ENCODE measurements at regions not wholly inside any gene's neighbourhood (a gene's known extent, or its start where the extent isn't known, plus 50 kb on each side); places are given as distances from the start of the nearest gene placed in this dataset.

DNA sequence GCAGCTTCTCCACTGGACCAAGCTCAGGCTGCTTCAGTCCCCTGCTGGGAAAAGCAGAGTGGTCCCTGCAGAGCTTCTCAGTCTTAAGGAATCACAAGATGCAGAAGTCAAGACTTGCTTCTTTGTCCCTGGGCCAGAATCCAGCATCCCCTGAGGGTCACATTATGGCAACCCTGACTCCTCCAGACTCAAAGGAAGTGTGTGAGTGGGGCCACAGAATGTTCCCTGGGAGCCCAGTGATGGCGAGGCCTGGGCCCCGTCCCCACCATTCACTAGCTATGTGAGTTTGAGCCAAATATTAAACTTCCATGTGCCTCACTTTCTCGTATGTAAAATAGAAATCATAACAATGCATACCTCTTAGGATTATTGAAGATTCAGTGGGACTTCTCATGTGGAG, 122.2 kb upstream of the NCAM1 start:
- Histone ChIP-seq H3K4me3 (ENCODE audit: low read depth, low read length) (no peak overlapping the region), H3K27me3 (ENCODE audit: control insufficient read depth, insufficient read depth, low read length) (no peaks in the 10 kb centered on the region), H3K36me3 (ENCODE audit: control insufficient read depth, insufficient read depth, low read length) (no peaks in the 10 kb centered on the region)
- no peak for DNase-seq (ENCODE audit: low read depth)
- TF ChIP-seq, protein P1, sequence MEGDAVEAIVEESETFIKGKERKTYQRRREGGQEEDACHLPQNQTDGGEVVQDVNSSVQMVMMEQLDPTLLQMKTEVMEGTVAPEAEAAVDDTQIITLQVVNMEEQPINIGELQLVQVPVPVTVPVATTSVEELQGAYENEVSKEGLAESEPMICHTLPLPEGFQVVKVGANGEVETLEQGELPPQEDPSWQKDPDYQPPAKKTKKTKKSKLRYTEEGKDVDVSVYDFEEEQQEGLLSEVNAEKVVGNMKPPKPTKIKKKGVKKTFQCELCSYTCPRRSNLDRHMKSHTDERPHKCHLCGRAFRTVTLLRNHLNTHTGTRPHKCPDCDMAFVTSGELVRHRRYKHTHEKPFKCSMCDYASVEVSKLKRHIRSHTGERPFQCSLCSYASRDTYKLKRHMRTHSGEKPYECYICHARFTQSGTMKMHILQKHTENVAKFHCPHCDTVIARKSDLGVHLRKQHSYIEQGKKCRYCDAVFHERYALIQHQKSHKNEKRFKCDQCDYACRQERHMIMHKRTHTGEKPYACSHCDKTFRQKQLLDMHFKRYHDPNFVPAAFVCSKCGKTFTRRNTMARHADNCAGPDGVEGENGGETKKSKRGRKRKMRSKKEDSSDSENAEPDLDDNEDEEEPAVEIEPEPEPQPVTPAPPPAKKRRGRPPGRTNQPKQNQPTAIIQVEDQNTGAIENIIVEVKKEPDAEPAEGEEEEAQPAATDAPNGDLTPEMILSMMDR (IDR thresholded peaks at IDR 0.05; ENCODE audit: insufficient read depth, low read length, poor library complexity, severe bottlenecking) = no peak

DNA sequence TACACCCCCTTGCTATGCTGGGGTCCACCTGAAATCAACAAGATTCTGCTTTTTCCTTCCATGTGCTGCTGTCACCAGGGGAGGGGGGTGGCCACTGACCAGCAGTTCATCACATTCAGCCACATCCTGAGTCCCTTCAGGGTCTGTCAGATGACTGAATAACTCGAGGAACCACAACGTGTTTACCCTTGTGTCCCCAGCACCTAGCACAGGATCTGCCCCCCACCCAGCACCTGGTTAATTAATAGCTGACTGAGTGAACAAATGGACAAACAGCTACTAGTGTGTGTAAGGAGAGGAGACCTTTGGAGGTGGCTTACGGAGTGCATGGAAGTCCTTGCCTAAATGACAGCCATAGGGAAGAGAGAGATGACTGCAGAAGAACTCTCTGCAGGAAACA, 119.5 kb upstream of the NCAM1 start:
- no peak for DNase-seq (ENCODE audit: low read depth)
- H3K36me3 ChIP-seq (ENCODE audit: control insufficient read depth, insufficient read depth, low read length) = no peaks in the 10 kb centered on the region
- H3K27me3 ChIP-seq (ENCODE audit: control insufficient read depth, insufficient read depth, low read length) = no peaks in the 10 kb centered on the region
- TF ChIP-seq, protein P1 (IDR thresholded peaks at IDR 0.05; ENCODE audit: insufficient read depth, low read length, poor library complexity, severe bottlenecking) = no peak
- no peak overlapping the region for H3K4me3 ChIP-seq (ENCODE audit: low read depth, low read length)

DNA sequence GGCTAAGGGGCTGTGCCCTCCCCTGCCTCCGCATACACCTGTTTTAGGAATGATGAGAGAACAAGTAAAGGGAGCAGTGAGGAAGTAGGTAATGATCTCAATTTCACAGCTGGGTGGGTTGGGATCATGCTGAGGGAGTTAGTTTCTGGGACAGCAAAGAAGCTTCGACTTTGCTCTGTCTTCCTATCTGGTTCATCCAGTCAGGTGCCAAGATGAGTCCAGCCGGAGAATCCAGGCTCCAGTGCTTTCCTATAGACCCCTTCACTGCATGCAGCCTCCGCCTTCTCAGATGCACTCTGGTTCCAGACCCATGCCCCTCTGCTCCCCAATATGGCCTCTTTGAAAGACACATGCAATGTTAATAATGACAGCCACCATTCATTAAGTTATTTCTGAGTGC, 119.1 kb upstream of the NCAM1 start:
- DNase-seq (ENCODE audit: low read depth) = no peak
- no peaks in the 10 kb centered on the region for H3K27me3 ChIP-seq (ENCODE audit: control insufficient read depth, insufficient read depth, low read length)
- H3K4me3 ChIP-seq (ENCODE audit: low read depth, low read length) = no peak overlapping the region
- H3K36me3 ChIP-seq (ENCODE audit: control insufficient read depth, insufficient read depth, low read length) = no peaks in the 10 kb centered on the region
- TF ChIP-seq, protein P1 (IDR thresholded peaks at IDR 0.05; ENCODE audit: insufficient read depth, low read length, poor library complexity, severe bottlenecking) = no peak

DNA sequence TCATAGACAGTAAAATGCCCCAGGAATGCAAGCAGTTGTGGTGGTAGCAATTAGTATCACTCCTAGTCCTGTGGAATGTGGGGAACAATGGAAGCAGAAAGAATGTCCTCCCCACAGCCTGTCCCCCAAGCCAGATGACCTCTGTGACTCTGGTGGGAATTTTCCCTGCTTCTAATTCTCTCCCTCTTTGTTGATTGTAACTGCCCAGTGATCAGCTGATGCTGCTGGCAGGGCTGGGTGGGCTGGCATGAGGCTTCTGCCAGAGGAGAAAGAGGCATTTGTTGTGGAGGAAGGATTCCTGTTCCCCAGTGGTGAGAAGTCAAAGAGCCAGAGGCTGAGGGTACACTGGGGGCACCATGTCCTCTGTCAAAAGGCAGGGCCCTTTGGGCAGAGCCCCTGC, 116.7 kb upstream of the NCAM1 start:
- no peak for DNase-seq (ENCODE audit: low read depth)
- no peak overlapping the region for H3K4me3 ChIP-seq (ENCODE audit: low read depth, low read length)
- H3K36me3 ChIP-seq (ENCODE audit: control insufficient read depth, insufficient read depth, low read length) = no peaks in the 10 kb centered on the region
- no peaks in the 10 kb centered on the region for H3K27me3 ChIP-seq (ENCODE audit: control insufficient read depth, insufficient read depth, low read length)
- TF ChIP-seq, protein P1 (IDR thresholded peaks at IDR 0.05; ENCODE audit: insufficient read depth, low read length, poor library complexity, severe bottlenecking) = no peak

DNA sequence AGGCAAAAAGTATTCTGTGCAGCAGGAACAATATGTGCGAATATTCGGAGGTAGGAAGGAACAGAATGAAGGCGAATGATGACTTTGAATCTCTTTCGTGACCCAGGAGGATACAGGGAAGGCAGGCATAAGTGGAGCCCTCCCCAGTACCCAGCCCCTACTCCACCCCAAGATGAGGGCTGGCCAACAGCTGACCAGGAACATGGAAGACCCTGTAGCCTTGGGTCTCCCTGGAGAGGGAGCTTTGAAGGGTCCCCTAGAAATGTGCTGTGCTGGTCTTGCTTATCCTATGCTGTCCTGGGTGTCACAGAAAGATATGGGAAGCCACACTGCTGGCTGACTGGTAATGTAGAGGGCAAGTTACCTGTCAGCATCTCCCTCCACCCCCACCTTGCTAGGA, 113.7 kb upstream of the NCAM1 start:
- DNase-seq (ENCODE audit: low read depth) = no peak
- TF ChIP-seq, protein P1 (IDR thresholded peaks at IDR 0.05; ENCODE audit: insufficient read depth, low read length, poor library complexity, severe bottlenecking) = no peak
- no peaks in the 10 kb centered on the region for H3K36me3 ChIP-seq (ENCODE audit: control insufficient read depth, insufficient read depth, low read length)
- H3K4me3 ChIP-seq (ENCODE audit: low read depth, low read length) = no peak overlapping the region
- no peaks in the 10 kb centered on the region for H3K27me3 ChIP-seq (ENCODE audit: control insufficient read depth, insufficient read depth, low read length)

DNA sequence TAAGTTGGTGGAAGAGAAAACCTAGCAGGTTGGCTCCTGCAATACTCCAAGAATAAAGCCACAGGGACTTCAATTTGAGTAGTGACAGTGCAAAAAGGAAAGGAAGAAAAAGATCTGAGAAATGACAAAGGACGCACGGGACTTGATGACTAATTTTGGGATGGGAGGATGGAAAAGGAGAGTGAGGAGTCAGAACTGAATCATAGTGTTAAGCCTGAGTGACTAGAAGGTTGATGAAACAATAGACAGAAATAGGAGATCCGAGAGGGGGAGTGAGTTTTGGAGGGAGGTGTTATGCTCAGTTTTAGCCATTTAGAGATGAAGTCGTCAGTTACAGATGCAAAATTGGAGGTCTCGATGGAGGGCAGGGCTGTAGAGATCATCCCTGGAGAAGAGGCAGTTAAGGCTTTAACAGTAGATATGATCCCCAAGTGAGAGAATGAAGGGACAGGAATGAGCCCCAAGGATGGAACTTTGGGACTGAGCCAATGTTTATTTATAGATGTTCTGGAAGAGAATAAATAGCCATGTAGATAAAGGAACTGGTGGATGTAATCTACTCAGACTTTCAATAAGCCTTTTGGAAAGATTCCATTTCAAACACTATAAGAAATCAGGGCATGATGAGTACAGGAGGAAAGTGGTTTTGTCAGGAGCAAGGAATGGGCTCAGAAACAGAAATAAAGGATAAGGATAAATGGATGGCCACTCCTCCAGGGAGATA, 108.9 kb upstream of the NCAM1 start:
- H3K4me3 ChIP-seq (ENCODE audit: low read depth, low read length) = no peak overlapping the region
- H3K27me3 ChIP-seq (ENCODE audit: control insufficient read depth, insufficient read depth, low read length) = no peaks in the 10 kb centered on the region
- TF ChIP-seq, protein P1 (IDR thresholded peaks at IDR 0.05; ENCODE audit: insufficient read depth, low read length, poor library complexity, severe bottlenecking) = no peak
- peak; percentile 43 for DNase-seq (ENCODE audit: low read depth)
- H3K36me3 ChIP-seq (ENCODE audit: control insufficient read depth, insufficient read depth, low read length) = no peaks in the 10 kb centered on the region
